Neural progenitor cell (in vitro differentiated cells): ENCODE measurements at regions not wholly inside any gene's neighbourhood (a gene's known extent, or its start where the extent isn't known, plus 50 kb on each side); places are given as distances from the start of the nearest gene placed in this dataset.

Experiments used
- CTCF ChIP-seq: fragments of 200-600 bp; sonication (generic); IDR thresholded peaks from 2 replicates; pipeline ENCODE4 v1.5.1; 2017; ENCODE audit warnings: antibody characterized with exemption, mild to moderate bottlenecking
- EZH2 ChIP-seq: fragments of 200-600 bp; sonication (generic); IDR thresholded peaks from 2 replicates; pipeline ENCODE4 v1.6.1; 2017; ENCODE audit warnings: antibody characterized with exemption, mild to moderate bottlenecking, moderate library complexity

DNA sequence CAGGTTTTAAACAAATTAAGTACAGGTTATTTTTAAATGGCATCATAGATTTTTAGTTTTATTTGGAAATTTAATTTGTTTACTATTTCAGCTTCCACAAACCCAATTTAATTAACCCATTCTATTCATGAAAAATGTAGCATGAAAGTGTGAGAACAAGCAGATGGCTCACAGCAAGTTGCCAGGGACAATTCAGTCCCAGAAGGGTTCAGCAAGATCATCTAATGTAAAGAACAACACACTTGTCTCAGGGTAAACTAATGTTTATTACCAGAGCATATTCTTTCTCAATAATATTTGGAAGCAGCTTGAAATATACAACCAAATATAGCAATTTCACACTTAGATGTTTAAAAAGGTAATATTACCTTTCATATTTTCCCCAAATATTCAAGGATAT is 166.9 kb upstream of the SLC13A1 start:
- TF ChIP-seq CTCF, result no peak
- TF ChIP-seq EZH2, result no peak
